Medulla oblongata (tissue), 1 donor: ENCODE measurements at regions not wholly inside any gene's neighbourhood (a gene's known extent, or its start where the extent isn't known, plus 50 kb on each side); places are given as distances from the start of the nearest gene placed in this dataset.
"Not testable (repeated sequence)": the region's sequence is repeated elsewhere in the genome, so short reads cannot be mapped to it uniquely, and the experiment has no call there.

Experiments used
- DNase-seq: peaks from one replicate; pipeline ENCODE4 v3.0.0-alpha.2; 2015; ENCODE audit errors: extremely low spot score

- DNase-seq: no peak
Measured at GRCh38 chr10:120195984-120196712, 260.9 kb upstream of the PLPP4 start.

GRCh38 chr10:120204877-120205276 is 252.2 kb upstream of the PLPP4 start:
- DNase-seq: no peak

- no peak for DNase-seq
Measured at GRCh38 chr10:120205368-120206018, 251.5 kb upstream of the PLPP4 start.

- DNase-seq: no peak
Measured at GRCh38 chr10:120208488-120208887, 248.5 kb upstream of the PLPP4 start.

- DNase-seq: no peak
Measured at GRCh38 chr10:120209124-120209762, 247.8 kb upstream of the PLPP4 start.

GRCh38 chr10:120212275-120212674 is 244.8 kb upstream of the PLPP4 start:
- no peak for DNase-seq

- not testable (repeated sequence) for DNase-seq
Measured at GRCh38 chr10:120213283-120213682, 243.7 kb upstream of the PLPP4 start.

GRCh38 chr10:120217736-120218135 is 239.3 kb upstream of the PLPP4 start:
- DNase-seq: no peak

GRCh38 chr10:120221873-120222485 is 235.0 kb upstream of the PLPP4 start:
- no peak for DNase-seq

GRCh38 chr10:120229641-120230040 is 227.4 kb upstream of the PLPP4 start:
- no peak for DNase-seq

- DNase-seq: not testable (repeated sequence)
Measured at GRCh38 chr10:120239695-120240094, 217.3 kb upstream of the PLPP4 start.

GRCh38 chr10:120251821-120252442 is 205.1 kb upstream of the PLPP4 start:
- no peak for DNase-seq

- DNase-seq: no peak
Measured at GRCh38 chr10:120253131-120253530, 203.9 kb upstream of the PLPP4 start.

- no peak for DNase-seq
Measured at GRCh38 chr10:120260456-120260855, 196.6 kb upstream of the PLPP4 start.

- no peak for DNase-seq
Measured at GRCh38 chr10:120262857-120263547, 194.0 kb upstream of the PLPP4 start.

- no peak for DNase-seq
Measured at GRCh38 chr10:120266022-120266421, 191.0 kb upstream of the PLPP4 start.

GRCh38 chr10:120270906-120271305 is 186.1 kb upstream of the PLPP4 start:
- DNase-seq: no peak

GRCh38 chr10:120271696-120272095 is 185.3 kb upstream of the PLPP4 start:
- no peak for DNase-seq

- DNase-seq: no peak
Measured at GRCh38 chr10:120272350-120272749, 184.7 kb upstream of the PLPP4 start.

GRCh38 chr10:120278069-120278468 is 179.0 kb upstream of the PLPP4 start:
- no peak for DNase-seq

- no peak for DNase-seq
Measured at GRCh38 chr10:120279196-120279595, 177.8 kb upstream of the PLPP4 start.
